Erythroblast (primary cell): ENCODE measurements at regions not wholly inside any gene's neighbourhood (a gene's known extent, or its start where the extent isn't known, plus 50 kb on each side); places are given as distances from the start of the nearest gene placed in this dataset.

Source experiments
- DNase-seq, 2 experiments: peaks; one replicate each; lab custom pipeline; 2025; lab: John Stamatoyannopoulos, UW
- GATA1 ChIP-seq: IDR thresholded peaks from 2 replicates; pipeline ENCODE4 v1.6.1; 2011; ENCODE audit warnings: low read depth, mild to moderate bottlenecking, control low read depth, low read length, moderate library complexity
- POLR2A ChIP-seq: IDR thresholded peaks from 2 replicates; pipeline ENCODE4 v1.6.1; 2011; ENCODE audit warnings: mild to moderate bottlenecking, low read length

DNA sequence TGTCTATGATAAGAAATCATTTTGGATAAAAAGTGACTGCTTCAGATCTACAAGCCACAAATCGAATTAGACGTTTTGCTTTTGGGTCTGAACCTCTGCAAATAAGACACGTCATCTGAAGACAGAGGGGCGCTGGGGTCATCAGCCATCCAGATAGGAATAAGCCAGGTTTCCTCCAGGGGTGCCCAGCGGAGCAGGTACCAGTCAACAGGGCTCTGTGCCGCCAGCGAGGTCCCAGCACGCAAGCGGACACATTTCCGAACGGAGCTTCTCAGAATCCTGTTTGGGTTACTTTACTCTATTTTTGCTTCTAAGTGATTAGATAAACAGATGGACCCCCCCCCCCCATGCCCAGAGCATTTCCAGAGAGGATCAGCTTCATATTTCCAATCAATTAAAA is 873.8 kb downstream of the BRD1 start:
- no peak for DNase-seq
- no peak for TF ChIP-seq POLR2A
- no peak for TF ChIP-seq GATA1

DNA sequence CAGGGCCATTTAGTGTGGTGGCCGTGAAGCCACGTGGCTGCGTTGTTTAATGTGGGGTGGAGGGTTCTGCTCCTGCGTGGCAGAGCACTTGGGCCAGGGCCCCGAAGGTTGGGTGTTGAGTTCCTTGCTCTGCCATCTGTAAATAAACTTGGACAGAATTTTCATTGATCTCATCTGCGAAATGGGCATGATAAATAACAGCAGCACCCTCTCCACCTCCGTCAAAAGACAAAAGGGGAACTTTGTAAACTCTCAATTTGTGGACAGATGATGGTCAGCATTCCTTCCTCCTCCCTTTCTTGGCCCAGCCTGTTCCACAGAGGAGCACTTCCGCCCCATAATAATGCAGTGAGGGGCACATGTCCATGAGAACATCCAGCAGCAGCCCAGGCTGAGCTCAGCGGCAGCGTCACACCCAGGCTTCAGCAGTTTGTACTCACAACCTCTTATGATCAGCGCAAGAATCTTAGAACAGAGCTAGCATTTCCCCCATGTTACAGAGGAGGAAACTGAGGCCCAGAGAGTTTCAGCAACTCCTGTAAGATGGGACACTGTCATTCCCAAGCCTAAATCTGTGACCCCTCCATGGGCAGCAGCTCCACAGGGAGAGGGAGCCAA is 874.5 kb downstream of the BRD1 start:
- TF ChIP-seq POLR2A (no peak), GATA1 (no peak)
- DNase-seq, result no peak

DNA sequence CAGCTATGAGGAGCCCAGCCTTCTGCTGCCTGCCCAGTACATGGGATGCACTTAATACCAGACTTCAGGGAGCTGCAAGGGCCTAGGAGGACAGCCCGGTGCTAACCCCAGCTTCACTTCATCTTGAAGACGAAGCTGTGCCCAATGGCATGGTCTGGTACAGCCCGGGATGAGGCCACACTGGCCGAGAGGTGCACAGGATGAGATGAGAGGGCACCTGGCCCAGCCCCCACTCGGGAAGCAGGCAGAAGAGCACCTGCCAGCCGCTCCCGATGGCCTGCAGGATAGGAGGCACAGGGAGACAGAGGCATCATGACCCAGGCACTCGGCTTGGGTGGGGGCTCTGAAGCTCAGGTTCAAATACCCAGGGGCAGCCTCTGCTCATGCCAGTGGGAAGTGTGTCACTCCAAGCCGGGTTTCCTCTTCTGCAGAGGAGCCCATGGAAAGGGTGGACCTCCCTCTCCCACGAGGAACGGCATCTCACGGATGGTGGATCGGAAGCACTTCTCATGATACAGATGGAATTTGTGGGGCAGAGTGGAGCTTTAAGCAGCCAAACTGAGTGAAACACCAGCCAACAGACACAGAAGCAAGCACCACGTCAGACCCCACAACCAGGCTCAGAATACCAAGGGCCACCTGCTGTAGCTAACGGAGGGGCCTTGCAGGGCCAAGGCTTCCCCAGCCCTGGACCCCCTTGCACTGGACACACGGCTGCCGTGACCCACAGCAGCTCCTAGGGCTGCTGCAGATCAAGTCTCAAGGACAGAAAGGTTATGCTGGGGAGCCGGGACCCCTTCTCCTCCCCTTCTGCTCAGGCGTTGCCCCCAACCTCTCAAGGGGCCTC is 875.2 kb downstream of the BRD1 start:
- TF ChIP-seq GATA1 (no peak), POLR2A (no peak)
- no peak for DNase-seq

DNA sequence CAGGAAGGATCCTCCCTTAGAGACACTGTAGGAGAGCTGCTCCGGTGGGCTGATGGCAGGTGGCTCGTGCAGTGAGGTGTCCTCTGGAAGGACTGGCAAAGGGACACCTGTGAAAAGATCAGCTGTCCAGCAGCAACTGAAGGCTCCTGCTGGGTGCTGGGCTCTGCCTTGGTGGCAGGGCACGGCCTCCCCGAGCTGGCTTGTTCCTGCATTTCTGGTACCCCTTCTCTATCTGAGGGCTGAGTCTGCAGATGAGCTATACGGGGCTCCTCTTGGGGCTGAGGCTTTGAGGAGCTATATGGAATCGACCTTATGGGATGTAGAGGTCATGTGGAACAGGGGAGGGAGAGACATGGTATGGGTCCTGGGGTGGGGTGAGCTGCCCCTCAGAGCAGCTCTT is 875.8 kb downstream of the BRD1 start:
- DNase-seq, result no peak
- TF ChIP-seq GATA1 (no peak), POLR2A (no peak)

DNA sequence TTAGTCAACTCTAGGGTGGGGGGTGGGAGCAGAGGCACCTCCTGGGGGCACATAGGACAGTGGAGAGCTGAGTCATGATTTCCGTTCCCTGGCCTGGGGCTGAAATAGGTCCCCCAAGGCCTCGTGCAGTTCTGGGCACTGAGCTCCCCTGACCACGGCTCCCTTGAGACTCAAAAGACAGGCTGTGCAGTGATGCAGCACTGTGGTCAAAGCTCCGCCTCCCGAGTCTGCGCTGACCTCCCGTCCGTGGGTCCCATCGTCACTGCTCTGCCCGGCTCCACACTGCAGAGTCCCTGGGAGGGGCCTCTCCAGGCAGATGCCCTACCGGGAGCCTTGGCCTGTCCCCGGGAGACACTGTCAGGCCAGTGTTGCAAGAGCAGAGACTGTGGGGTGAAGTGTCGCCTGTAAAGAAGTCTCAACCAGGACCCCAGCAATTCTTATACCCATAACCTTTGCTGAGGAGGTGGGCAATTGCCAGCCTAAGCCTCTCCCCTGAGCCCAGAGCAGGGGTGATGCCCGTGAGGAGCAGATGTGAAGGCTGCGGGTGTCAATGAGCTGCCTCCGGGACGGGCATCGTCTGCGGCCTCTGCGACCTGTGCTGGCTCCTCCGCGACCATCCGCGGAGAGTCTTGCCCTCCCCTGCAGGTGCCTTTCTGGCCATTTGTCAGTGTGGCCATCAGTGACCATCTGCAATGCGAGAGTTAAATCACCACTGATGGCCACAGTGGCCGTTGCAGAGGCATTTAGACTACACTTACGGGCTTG is 877.3 kb downstream of the BRD1 start:
- DNase-seq, result no peak
- no peak for TF ChIP-seq GATA1
- TF ChIP-seq POLR2A, result no peak

DNA sequence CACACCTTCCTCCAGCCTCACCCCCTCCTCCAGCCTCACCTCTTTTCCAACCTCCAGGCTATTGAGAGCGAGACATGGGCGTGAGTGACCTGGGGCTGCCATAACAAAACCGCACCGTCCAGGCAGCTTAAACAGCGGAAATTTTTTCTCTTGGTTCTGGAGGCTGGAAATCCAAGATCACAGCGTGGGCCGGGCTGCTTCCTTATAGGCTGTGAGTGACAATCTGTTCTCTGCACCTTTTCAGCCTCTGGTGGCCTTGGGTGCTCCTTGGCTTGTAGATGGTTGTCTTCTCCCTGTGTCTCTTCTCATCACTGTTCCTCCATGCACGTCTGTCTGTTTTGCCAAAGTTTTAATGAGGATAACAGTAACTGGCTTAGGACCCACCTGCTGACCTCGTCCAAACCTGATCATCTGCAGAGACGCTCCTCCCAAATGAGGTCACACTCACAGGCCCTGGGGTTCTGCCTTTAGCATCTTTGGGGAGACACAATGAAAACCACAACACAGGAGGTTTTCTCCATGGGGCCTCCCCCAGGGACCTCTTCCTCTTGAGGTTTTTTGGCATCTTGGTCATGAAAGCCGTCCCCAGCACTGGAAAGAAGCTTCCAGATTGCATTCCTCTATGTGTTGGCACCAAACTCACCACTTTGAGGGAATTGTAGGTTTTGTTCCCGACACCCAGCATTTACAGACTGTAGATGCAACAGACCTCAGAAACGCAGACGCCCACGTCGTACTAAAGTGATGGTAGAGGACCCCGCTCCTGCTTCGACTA is 878.1 kb downstream of the BRD1 start:
- DNase-seq, result no peak
- TF ChIP-seq POLR2A (no peak), GATA1 (no peak)

DNA sequence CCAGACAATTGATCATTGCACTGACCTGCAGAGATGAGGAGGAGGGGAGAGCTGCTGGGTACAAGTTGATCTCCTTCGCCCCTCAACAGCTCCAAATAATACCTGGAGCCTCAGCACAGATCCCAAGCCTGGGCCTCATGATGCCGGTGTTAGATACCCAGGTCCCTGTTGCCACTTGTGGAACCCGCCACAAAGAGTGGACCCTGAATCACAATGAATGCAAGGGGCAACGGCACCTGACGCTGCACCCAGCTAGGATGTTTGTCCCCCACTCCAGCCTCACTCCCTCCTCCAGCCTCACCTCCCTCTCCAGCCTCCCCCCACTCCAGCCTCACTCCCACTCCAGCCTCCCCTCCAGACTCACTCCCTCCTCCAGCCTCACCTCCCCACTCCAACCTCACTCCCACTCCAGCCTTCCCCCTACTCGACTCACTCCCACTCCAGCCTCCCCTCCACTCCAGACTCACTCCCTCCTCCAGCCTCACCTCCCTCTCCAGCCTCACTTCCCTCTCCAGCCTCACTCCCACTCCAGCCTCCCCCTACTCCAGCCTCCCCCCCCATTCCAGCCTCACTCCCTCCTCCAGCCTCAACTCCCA is 879.0 kb downstream of the BRD1 start:
- TF ChIP-seq POLR2A (no peak), GATA1 (no peak)
- DNase-seq, result no peak

DNA sequence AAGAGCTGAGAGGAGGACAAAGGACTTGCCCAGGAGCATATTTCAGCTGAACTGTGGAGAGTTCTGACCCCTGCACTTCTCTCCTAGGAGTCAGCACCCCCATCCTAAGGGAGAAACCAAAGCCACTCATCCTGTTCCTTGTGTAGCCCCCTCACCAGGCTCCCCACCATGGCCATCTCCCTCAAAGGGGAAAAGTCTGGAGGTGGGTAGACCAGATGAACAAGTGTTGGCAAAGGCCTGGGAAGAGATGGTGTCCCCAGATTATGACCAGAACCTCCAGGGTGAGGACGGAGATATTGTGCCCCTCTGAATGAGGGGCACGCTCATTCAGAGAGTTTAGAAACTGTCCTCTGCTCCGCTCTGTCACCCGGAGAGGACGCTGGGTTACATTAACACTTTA is 880.0 kb downstream of the BRD1 start:
- TF ChIP-seq POLR2A (no peak), GATA1 (no peak)
- DNase-seq, result no peak

DNA sequence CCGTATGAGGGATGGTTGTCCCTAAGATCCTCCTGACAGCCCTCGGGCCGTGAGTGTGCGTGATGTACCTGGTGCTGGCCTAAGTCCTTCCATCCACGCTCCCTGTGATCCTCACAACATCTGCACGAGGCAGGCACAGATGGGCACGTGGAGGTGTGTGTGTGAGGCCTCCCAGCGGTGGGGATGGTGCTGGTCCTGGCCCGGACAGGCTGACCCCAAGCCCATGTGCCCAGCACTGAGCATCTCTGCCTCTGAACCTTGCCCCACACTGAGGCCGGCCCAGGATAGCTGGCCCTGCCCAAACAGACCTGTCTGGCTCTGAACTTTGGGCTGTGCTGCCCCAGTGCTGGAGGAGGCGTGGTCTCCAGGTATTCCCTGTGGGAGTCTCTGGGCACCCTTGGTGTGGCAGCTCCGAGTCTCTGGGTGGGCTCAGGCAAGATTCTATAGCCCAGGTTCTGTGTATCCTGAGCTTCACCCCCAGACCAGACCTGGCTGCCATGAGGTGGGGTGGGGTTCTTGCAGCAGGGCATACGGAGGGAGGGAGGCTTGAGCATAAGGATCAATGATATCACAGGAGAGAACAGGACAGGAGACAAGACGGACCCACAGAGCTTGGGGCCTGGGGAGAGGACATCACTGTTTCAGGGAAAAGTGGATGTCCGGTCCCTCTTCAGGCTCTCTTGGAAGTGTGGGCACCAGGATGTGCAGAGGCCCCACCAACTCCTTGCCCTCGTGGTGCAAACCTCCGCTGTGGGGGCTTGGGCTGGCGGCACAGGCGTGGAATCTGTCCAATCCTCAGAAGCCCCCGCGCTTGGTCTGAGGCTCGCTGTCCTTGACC is 881.8 kb downstream of the BRD1 start:
- no peak for DNase-seq
- TF ChIP-seq GATA1 (no peak), POLR2A (no peak)

DNA sequence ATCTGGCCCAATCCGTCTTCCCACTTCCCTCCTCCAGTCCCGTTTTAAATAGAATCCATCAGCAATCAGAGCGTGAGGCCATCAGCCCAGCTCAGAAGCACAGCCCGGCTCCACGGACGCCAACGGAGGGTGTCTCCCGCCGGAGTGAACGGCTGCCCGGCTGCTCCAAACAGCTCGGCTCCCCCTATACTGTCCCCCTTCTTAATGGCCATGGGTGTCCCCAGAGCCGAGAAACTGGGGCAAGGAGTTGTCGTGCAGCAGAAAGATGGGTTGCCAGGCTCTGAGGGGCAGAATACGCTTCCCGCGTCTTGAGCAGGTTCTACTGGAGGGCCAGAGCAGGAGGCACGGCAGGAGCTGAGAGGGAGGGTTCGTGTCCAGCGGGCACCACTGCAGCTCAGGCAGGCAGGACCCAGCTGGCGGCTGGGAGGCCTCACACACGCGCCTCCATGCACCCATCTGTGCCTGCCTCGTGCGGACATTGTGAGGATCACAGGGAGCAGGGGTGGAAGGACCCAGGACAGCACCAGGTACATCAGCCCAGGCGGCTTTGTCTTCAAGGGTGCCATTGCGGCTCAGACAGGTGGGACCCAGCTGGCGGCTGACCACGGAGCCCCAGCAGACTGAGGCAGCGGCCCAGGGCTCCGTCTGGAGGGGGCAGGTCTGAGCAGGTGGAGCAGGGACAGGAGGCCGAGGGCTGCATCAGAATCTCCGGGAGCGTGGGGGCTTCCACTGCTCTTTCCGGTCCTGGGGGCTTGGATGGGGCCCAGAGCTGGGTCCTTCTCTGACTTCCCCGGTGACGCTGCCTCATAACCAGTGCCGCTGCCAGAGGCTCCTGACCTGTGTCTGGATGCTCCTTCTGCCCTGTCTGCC is 882.7 kb downstream of the BRD1 start:
- TF ChIP-seq POLR2A, result no peak
- no peak for TF ChIP-seq GATA1
- no peak for DNase-seq

DNA sequence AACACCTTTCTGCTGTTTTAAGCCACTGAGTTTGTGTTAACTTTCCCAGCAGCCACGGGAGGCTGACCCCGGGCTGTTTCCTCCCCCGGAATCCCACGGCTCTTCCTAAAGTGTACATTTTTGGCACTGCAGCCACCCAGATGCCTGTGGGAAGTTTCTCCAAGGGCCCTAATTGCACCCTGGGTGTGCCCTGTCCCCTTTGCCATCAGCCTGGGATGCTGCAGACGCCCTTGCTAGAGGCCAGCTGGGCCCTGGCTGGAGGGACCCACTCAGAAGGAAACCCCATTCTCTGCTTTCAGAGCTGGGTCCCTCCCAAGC is 883.3 kb downstream of the BRD1 start:
- no peak for DNase-seq

More for the DNA sequence above, 883.3 kb downstream of the BRD1 start:
- TF ChIP-seq POLR2A, result no peak
- no peak for TF ChIP-seq GATA1
